Neural progenitor cell (in vitro differentiated cells): ENCODE measurements at regions not wholly inside any gene's neighbourhood (a gene's known extent, or its start where the extent isn't known, plus 50 kb on each side); places are given as distances from the start of the nearest gene placed in this dataset.

Experiments used
- CTCF ChIP-seq: fragments of 200-600 bp; sonication (generic); IDR thresholded peaks from 2 replicates; pipeline ENCODE4 v1.5.1; 2017; ENCODE audit warnings: antibody characterized with exemption, mild to moderate bottlenecking
- EZH2 ChIP-seq: fragments of 200-600 bp; sonication (generic); IDR thresholded peaks from 2 replicates; pipeline ENCODE4 v1.6.1; 2017; ENCODE audit warnings: antibody characterized with exemption, mild to moderate bottlenecking, moderate library complexity
- EZH2phosphoT487 ChIP-seq: fragments of 200-600 bp; sonication (generic); IDR thresholded peaks from 2 replicates; pipeline ENCODE4 v1.6.1; 2017; ENCODE audit warnings: antibody characterized with exemption

GRCh38 chr10:132124201-132124920 is 58.6 kb downstream of the JAKMIP3 start:
- TF ChIP-seq EZH2 = no peak
- no peak for TF ChIP-seq CTCF
- TF ChIP-seq EZH2phosphoT487 = no peak
